OCI-LY3 (cell line): ENCODE measurements at regions not wholly inside any gene's neighbourhood (a gene's known extent, or its start where the extent isn't known, plus 50 kb on each side); places are given as distances from the start of the nearest gene placed in this dataset.

Source experiments
- CTCF ChIP-seq: fragments of 200-600, 300-600 bp; sonication (generic); IDR thresholded peaks from 2 replicates; pipeline ENCODE4 v1.5.1; 2014; ENCODE audit warnings: antibody characterized with exemption, low read length, low read depth
- EZH2phosphoT487 ChIP-seq: fragments of 200-600 bp; shearing (Covaris generic); IDR thresholded peaks from 2 replicates; pipeline ENCODE4 v1.6.1; 2018; ENCODE audit warnings: antibody characterized with exemption, mixed run types, low read depth

DNA sequence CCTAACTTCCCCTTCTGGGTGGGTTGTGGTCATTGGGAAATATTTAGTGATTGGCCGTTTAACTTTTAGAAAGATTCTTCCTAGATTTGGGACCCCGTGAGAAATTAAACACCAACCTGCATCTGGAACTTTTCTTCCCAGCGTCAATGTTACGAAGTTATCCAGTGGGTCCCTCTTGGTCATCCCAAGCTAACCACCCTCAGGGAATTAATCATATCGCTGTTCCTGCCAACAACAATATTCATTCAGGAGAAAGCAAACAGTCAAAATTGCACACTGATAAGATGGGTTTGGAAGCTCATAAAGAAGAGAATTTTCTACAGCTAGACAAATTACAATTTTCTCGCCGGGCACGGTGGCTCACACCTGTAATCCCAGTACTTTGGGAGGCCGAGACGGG is 121.2 kb upstream of the STX18 start:
- TF ChIP-seq CTCF (no peak), EZH2phosphoT487 (no peak)
